Neural cell (in vitro differentiated cells): ENCODE measurements at regions not wholly inside any gene's neighbourhood (a gene's known extent, or its start where the extent isn't known, plus 50 kb on each side); places are given as distances from the start of the nearest gene placed in this dataset.

Source experiments
- H2AFZ ChIP-seq: fragments of 200-600, 300-800 bp; sonication (generic), shearing (Covaris generic); 2 replicates; pipeline ENCODE4 v1.6.0; 2014; ENCODE audit warnings: low read depth, mild to moderate bottlenecking, antibody characterized with exemption, low read length, moderate library complexity
- H3F3A ChIP-seq: fragments of 200-600 bp; shearing (Covaris generic); 2 replicates; pipeline ENCODE4 v1.6.1; 2016; ENCODE audit warnings: mild to moderate bottlenecking, moderate library complexity, mixed read lengths, antibody characterized with exemption, low read length; ENCODE audit not compliant: insufficient read depth, poor library complexity, severe bottlenecking
- H3K27ac ChIP-seq: fragments of 200-600, 300-800 bp; sonication (generic), shearing (Covaris generic); 2 replicates; pipeline ENCODE4 v1.5.1; 2014; ENCODE audit warnings: mild to moderate bottlenecking, low read length, moderate library complexity
- H3K27me3 ChIP-seq: fragments of 300-800, 200-600 bp; sonication (generic), shearing (Covaris generic); 2 replicates; pipeline ENCODE4 v1.6.0; 2014; ENCODE audit warnings: mild to moderate bottlenecking, low read depth, low read length, moderate library complexity; ENCODE audit not compliant: insufficient read depth
- H3K36me3 ChIP-seq: fragments of 300-800, 200-600 bp; sonication (generic), shearing (Covaris generic); 2 replicates; pipeline ENCODE4 v1.5.1; 2014; ENCODE audit warnings: mild to moderate bottlenecking, antibody characterized with exemption, low read length, moderate library complexity; ENCODE audit not compliant: insufficient read depth
- H3K4me2 ChIP-seq: fragments of 300-800, 200-600 bp; sonication (generic), shearing (Covaris generic); 2 replicates; pipeline ENCODE4 v1.6.0; 2014; ENCODE audit warnings: mild to moderate bottlenecking, low read length
- H3K4me3 ChIP-seq: fragments of 300-800, 200-600 bp; sonication (generic), shearing (Covaris generic); 2 replicates; pipeline ENCODE4 v1.5.1; 2014; ENCODE audit warnings: mild to moderate bottlenecking, low read length, moderate library complexity
- H3K79me2 ChIP-seq: fragments of 200-600 bp; shearing (Covaris generic); replicated peaks from 2 replicates; pipeline ENCODE4 v1.6.0; 2014; ENCODE audit warnings: mild to moderate bottlenecking, low read length, moderate library complexity; ENCODE audit not compliant: insufficient read depth
- H3K9ac ChIP-seq: fragments of 300-800, 200-600 bp; sonication (generic), shearing (Covaris generic); 2 replicates; pipeline ENCODE4 v1.6.1; 2016; ENCODE audit warnings: mild to moderate bottlenecking, low read length, mixed read lengths
- H3K9me2 ChIP-seq: fragments of 200-600 bp; shearing (Covaris generic); 2 replicates; pipeline ENCODE4 v1.6.1; 2016; ENCODE audit warnings: mild to moderate bottlenecking, low read length, mixed read lengths; ENCODE audit not compliant: insufficient read depth
- H3K9me3 ChIP-seq: fragments of 200-600, 300-800 bp; sonication (generic), shearing (Covaris generic); 2 replicates; pipeline ENCODE4 v1.6.1; 2016; ENCODE audit warnings: mild to moderate bottlenecking, mixed run types, low read length, moderate library complexity, mixed read lengths
- H4K20me1 ChIP-seq: fragments of 200-600 bp; shearing (Covaris generic); 2 replicates; pipeline ENCODE4 v1.6.1; 2016; ENCODE audit warnings: mild to moderate bottlenecking, mixed run types; ENCODE audit not compliant: insufficient read depth
- EP300 ChIP-seq: fragments of 450-650 bp; conservative IDR thresholded peaks from 2 replicates; pipeline ENCODE4 v1.6.1; 2014; ENCODE audit warnings: antibody characterized with exemption, mild to moderate bottlenecking, moderate library complexity; ENCODE audit not compliant: poor library complexity, severe bottlenecking
- EZH2 ChIP-seq: fragments of 200-600, 300-800 bp; shearing (Covaris generic), sonication (generic); IDR thresholded peaks from 2 replicates; pipeline ENCODE4 v1.6.1; 2014; ENCODE audit warnings: antibody characterized with exemption, low read length, borderline replicate concordance, mild to moderate bottlenecking; ENCODE audit not compliant: insufficient read depth, poor library complexity, severe bottlenecking
- MXI1 ChIP-seq: fragments of 450-650 bp; conservative IDR thresholded peaks from 2 replicates; pipeline ENCODE4 v1.6.1; 2014; ENCODE audit warnings: antibody characterized with exemption, mild to moderate bottlenecking; ENCODE audit not compliant: poor library complexity, severe bottlenecking
- POLR2AphosphoS5 ChIP-seq: IDR thresholded peaks from 2 replicates; pipeline ENCODE4 v1.6.1; 2012
- RAD21 ChIP-seq: fragments of 450-650 bp; conservative IDR thresholded peaks from 2 replicates; pipeline ENCODE4 v1.6.1; 2014; ENCODE audit warnings: antibody characterized with exemption, mild to moderate bottlenecking, moderate library complexity
- SMC3 ChIP-seq: fragments of 450-650 bp; conservative IDR thresholded peaks from 2 replicates; pipeline ENCODE4 v1.6.1; 2014; ENCODE audit warnings: antibody characterized with exemption, mild to moderate bottlenecking, moderate library complexity; ENCODE audit not compliant: poor library complexity
- TAF1 ChIP-seq: IDR thresholded peaks from 2 replicates; pipeline ENCODE4 v1.6.1; 2012; ENCODE audit warnings: low read depth
- TF ChIP-seq, protein P1 (sequence below): IDR thresholded peaks from 2 replicates; pipeline ENCODE4 v1.6.1; 2012; ENCODE audit warnings: borderline replicate concordance
- TF ChIP-seq, protein P2 (sequence below): fragments of 450-650 bp; IDR thresholded peaks from 2 replicates; pipeline ENCODE4 v1.5.1; 2014; ENCODE audit warnings: antibody characterized with exemption, mild to moderate bottlenecking, moderate library complexity; ENCODE audit not compliant: poor library complexity, severe bottlenecking

DNA sequence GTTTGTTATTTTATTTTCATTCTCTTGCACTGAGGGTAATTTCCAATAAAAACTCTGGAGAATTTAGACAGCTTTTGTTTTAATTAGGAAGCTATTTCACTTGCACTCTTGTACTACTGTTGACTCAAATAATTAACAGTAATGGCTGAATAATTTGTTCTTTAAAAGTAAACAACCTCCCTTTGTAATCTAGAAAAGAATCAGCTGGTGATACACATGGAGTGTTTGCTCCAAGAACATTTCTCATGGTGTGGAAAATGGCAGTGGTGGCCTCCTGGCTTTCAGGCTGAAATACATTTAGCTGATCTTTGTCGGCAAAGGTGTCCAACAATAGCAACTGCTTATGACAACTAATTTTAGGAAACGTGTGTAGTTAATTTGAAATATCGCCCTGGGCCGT, 129.4 kb downstream of the C9orf152 start:
- TF ChIP-seq POLR2AphosphoS5 (no peak), SMC3 (no peak), EZH2 (no peak), EP300 (no peak), RAD21 (no peak), MXI1 (no peak)
- TF ChIP-seq, protein P1, sequence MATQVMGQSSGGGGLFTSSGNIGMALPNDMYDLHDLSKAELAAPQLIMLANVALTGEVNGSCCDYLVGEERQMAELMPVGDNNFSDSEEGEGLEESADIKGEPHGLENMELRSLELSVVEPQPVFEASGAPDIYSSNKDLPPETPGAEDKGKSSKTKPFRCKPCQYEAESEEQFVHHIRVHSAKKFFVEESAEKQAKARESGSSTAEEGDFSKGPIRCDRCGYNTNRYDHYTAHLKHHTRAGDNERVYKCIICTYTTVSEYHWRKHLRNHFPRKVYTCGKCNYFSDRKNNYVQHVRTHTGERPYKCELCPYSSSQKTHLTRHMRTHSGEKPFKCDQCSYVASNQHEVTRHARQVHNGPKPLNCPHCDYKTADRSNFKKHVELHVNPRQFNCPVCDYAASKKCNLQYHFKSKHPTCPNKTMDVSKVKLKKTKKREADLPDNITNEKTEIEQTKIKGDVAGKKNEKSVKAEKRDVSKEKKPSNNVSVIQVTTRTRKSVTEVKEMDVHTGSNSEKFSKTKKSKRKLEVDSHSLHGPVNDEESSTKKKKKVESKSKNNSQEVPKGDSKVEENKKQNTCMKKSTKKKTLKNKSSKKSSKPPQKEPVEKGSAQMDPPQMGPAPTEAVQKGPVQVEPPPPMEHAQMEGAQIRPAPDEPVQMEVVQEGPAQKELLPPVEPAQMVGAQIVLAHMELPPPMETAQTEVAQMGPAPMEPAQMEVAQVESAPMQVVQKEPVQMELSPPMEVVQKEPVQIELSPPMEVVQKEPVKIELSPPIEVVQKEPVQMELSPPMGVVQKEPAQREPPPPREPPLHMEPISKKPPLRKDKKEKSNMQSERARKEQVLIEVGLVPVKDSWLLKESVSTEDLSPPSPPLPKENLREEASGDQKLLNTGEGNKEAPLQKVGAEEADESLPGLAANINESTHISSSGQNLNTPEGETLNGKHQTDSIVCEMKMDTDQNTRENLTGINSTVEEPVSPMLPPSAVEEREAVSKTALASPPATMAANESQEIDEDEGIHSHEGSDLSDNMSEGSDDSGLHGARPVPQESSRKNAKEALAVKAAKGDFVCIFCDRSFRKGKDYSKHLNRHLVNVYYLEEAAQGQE, result no peak
- TF ChIP-seq, protein P2, sequence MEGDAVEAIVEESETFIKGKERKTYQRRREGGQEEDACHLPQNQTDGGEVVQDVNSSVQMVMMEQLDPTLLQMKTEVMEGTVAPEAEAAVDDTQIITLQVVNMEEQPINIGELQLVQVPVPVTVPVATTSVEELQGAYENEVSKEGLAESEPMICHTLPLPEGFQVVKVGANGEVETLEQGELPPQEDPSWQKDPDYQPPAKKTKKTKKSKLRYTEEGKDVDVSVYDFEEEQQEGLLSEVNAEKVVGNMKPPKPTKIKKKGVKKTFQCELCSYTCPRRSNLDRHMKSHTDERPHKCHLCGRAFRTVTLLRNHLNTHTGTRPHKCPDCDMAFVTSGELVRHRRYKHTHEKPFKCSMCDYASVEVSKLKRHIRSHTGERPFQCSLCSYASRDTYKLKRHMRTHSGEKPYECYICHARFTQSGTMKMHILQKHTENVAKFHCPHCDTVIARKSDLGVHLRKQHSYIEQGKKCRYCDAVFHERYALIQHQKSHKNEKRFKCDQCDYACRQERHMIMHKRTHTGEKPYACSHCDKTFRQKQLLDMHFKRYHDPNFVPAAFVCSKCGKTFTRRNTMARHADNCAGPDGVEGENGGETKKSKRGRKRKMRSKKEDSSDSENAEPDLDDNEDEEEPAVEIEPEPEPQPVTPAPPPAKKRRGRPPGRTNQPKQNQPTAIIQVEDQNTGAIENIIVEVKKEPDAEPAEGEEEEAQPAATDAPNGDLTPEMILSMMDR, result no peak
- H3K79me2 ChIP-seq, result no peaks in the 10 kb centered on the region
- H4K20me1 ChIP-seq, result no peaks in the 10 kb centered on the region

DNA sequence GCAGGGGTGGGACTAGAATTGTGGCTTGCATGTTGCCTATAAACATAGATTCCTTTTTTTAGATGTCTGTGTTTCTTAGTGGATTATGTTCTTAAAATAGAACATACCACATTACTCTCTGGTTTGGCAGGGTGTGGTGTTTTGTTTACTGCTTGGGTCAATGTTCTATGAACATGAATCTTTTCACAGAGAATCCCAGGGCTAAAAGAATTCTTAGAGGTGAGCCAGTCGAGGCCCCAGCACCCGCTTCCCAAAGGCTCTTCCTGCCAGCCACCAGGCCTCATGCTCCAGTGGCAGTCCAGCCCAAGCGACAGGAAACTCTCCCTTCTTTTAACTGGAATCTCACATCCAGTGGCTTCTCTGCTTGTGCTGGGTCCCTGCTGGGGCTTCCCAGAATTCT, 126.6 kb downstream of the C9orf152 start:
- H3K27ac ChIP-seq, result no peak overlapping the region

More for the DNA sequence above, 129.4 kb downstream of the C9orf152 start:
- H3F3A ChIP-seq, result no peaks in the 10 kb centered on the region
- H3K9ac ChIP-seq, result no peak overlapping the region
- H3K4me2 ChIP-seq, result no peak overlapping the region
- H2AFZ ChIP-seq, result no peak overlapping the region
- H3K9me2 ChIP-seq, result no peaks in the 10 kb centered on the region
- no peak overlapping the region for H3K27ac ChIP-seq
- H3K4me3 ChIP-seq, result no peak overlapping the region
- H3K36me3 ChIP-seq, result no peaks in the 10 kb centered on the region
- no peaks in the 10 kb centered on the region for H3K9me3 ChIP-seq
- H3K27me3 ChIP-seq, result no peaks in the 10 kb centered on the region

More for the DNA sequence above, 126.6 kb downstream of the C9orf152 start:
- H4K20me1 ChIP-seq, result no peaks in the 10 kb centered on the region
- no peaks in the 10 kb centered on the region for H3F3A ChIP-seq
- no peak overlapping the region for H2AFZ ChIP-seq
- no peak overlapping the region for H3K9ac ChIP-seq
- no peaks in the 10 kb centered on the region for H3K36me3 ChIP-seq
- no peaks in the 10 kb centered on the region for H3K9me2 ChIP-seq
- H3K9me3 ChIP-seq, result no peaks in the 10 kb centered on the region
- no peaks in the 10 kb centered on the region for H3K79me2 ChIP-seq
- TF ChIP-seq MXI1 (no peak), EZH2 (no peak), TAF1 (no peak)
- TF ChIP-seq, protein P2, result no peak
- TF ChIP-seq, protein P1, result no peak
- H3K27me3 ChIP-seq, result no peaks in the 10 kb centered on the region
- no peak overlapping the region for H3K4me3 ChIP-seq
- no peak overlapping the region for H3K4me2 ChIP-seq
